Stomach (tissue), 4 donors: ENCODE measurements at regions not wholly inside any gene's neighbourhood (a gene's known extent, or its start where the extent isn't known, plus 50 kb on each side); places are given as distances from the start of the nearest gene placed in this dataset.

Experiments
- EP300 ChIP-seq: sonication (generic); formaldehyde crosslinking; IDR thresholded peaks from one replicate; pipeline ENCODE4 v1.6.1; 2017; ENCODE audit warnings: antibody characterized with exemption
- POLR2A ChIP-seq, 4 donors: fragments of 450-650 bp; IDR thresholded peaks; one replicate each; pipeline ENCODE4 v1.6.1; 2016; ENCODE audit warnings: antibody characterized with exemption in 4 of 4, control low read depth in 2 of 4, mild to moderate bottlenecking in 1 of 4, moderate library complexity in 1 of 4
- POLR2AphosphoS5 ChIP-seq, 3 donors: sonication (generic); formaldehyde crosslinking; IDR thresholded peaks; one replicate each; pipeline ENCODE4 v1.6.1; 2016; ENCODE audit warnings: antibody characterized with exemption in 3 of 3
- TF ChIP-seq, protein P1 (sequence below), 7 experiments: fragments of 450-650 bp in 4 of 7; fragments of 200-600 bp in 3 of 7; sonication (generic) in 3 of 7; IDR thresholded peaks; one replicate each; pipeline ENCODE4 v1.5.1; 2016 to 2019; ENCODE audit warnings: antibody characterized with exemption in 7 of 7, control low read depth in 2 of 7, mild to moderate bottlenecking in 1 of 7

DNA sequence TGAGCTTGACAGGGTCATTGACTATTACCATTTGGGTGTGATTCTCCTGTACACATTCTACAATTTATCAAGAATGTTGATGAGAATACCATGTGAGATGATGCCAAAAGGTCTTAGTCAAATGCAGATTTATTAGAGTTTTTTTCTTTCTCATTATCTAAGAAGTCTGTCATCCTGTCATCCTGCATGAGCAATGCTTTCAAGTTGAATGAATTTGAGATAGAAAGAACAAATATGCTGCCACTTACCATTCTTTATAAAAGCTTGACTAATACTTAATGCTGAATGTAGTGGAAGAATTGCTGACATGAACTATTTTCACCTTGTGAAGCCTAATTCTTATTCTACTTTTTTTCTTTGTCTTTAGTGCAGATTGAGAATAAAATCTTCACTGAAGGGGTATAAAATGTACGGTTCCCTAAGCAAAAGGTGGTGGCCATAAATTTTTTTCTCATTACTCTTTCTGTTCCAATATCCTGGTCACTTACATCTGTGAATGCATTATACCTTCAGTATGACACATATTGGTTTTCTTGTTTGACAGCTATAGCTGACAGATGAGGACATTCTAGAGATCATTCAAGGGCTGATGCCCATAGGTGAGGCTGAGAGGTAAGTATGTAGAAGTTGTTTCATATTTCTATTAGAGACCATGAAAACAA, 1434.7 kb downstream of the SLITRK1 start:
- TF ChIP-seq, protein P1, sequence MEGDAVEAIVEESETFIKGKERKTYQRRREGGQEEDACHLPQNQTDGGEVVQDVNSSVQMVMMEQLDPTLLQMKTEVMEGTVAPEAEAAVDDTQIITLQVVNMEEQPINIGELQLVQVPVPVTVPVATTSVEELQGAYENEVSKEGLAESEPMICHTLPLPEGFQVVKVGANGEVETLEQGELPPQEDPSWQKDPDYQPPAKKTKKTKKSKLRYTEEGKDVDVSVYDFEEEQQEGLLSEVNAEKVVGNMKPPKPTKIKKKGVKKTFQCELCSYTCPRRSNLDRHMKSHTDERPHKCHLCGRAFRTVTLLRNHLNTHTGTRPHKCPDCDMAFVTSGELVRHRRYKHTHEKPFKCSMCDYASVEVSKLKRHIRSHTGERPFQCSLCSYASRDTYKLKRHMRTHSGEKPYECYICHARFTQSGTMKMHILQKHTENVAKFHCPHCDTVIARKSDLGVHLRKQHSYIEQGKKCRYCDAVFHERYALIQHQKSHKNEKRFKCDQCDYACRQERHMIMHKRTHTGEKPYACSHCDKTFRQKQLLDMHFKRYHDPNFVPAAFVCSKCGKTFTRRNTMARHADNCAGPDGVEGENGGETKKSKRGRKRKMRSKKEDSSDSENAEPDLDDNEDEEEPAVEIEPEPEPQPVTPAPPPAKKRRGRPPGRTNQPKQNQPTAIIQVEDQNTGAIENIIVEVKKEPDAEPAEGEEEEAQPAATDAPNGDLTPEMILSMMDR (IDR thresholded peaks at IDR 0.05), result no peak
- TF ChIP-seq POLR2A (IDR thresholded peaks at IDR 0.05) (no peak), EP300 (no peak), POLR2AphosphoS5 (IDR thresholded peaks at IDR 0.05) (no peak)
